ENCODE measurements at regions not wholly inside any gene's neighbourhood (a gene's known extent, or its start where the extent isn't known, plus 50 kb on each side); places are given as distances from the start of the nearest gene placed in this dataset.

- H3K27ac ChIP-seq = no peak overlapping the region
- H3K4me1 ChIP-seq = no peaks in the 10 kb centered on the region
- H3K27me3 ChIP-seq (ENCODE audit: low read depth) = no peaks in the 10 kb centered on the region
- H3K4me3 ChIP-seq = no peak overlapping the region
- TF ChIP-seq CTCF (IDR thresholded peaks at IDR 0.05) = no peak
- ATAC-seq (no peak), DNase-seq (no peak)
- H3K36me3 ChIP-seq = no peaks in the 10 kb centered on the region
- no peaks in the 10 kb centered on the region for H3K9me3 ChIP-seq
- intact Hi-C loops (cut with DNase I) = no loop called here
Observed at GRCh38 chr6:117210279-117210678, 55.1 kb upstream of the VGLL2 start.

GRCh38 chr6:117215353-117216090, 49.8 kb upstream of the VGLL2 start:
- DNase-seq (no peak), ATAC-seq (peak in 1 of 2 donors; percentile 15)
- no peak for TF ChIP-seq CTCF (IDR thresholded peaks at IDR 0.05)
- H3K27me3 ChIP-seq (ENCODE audit: low read depth) = no peaks in the 10 kb centered on the region
- no peaks in the 10 kb centered on the region for H3K36me3 ChIP-seq
- no peak overlapping the region for H3K27ac ChIP-seq
- no peaks in the 10 kb centered on the region for H3K4me1 ChIP-seq
- no peak overlapping the region for H3K4me3 ChIP-seq
- no peaks in the 10 kb centered on the region for H3K9me3 ChIP-seq
- intact Hi-C loops (cut with DNase I) = no loop called here

Measured in lower lobe of right lung (tissue), 2 donors.